ENCODE measurements at regions not wholly inside any gene's neighbourhood (a gene's known extent, or its start where the extent isn't known, plus 50 kb on each side); places are given as distances from the start of the nearest gene placed in this dataset.

DNA sequence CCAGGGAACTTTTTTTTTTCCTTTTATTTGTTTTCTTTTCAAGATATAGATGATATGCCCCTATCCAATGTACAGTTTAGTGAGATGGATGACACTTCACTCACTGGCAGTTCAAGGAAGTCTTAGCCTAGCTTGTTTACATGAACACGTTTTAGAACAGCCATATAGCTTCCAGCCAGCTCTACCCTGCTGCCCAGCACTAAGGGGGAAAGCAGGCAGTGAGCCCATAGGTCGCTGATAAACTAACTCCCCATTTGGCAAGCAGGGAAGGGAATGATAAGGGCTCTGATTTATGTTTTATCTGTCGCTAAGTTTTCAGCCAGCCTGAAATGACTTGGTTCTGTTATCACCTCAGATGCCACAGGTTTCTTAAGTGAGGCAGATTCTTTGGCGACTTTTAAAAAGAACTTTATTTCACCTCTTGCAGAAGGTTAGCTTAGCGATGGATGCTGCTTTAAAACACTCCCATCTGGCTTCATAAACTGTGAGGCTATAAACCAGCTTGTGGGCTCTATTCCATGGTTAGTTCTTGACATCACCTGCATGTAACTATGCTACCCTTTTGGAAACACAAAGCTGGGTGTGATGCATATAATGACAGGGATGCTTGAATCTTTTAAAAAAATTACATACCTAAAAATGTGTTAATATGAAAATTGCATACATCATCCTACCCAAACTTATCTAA lies 348.4 kb downstream of the FBXO8 start:
- H3K4me3 ChIP-seq (ENCODE audit: low read length) = no peak overlapping the region
- no peak for DNase-seq (ENCODE audit: low read depth)
- TF ChIP-seq, protein P1, sequence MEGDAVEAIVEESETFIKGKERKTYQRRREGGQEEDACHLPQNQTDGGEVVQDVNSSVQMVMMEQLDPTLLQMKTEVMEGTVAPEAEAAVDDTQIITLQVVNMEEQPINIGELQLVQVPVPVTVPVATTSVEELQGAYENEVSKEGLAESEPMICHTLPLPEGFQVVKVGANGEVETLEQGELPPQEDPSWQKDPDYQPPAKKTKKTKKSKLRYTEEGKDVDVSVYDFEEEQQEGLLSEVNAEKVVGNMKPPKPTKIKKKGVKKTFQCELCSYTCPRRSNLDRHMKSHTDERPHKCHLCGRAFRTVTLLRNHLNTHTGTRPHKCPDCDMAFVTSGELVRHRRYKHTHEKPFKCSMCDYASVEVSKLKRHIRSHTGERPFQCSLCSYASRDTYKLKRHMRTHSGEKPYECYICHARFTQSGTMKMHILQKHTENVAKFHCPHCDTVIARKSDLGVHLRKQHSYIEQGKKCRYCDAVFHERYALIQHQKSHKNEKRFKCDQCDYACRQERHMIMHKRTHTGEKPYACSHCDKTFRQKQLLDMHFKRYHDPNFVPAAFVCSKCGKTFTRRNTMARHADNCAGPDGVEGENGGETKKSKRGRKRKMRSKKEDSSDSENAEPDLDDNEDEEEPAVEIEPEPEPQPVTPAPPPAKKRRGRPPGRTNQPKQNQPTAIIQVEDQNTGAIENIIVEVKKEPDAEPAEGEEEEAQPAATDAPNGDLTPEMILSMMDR (conservative IDR thresholded peaks at IDR 0.05; ENCODE audit: low read length) = no peak

- TF ChIP-seq, protein P1 (conservative IDR thresholded peaks at IDR 0.05; ENCODE audit: low read length) = no peak
- no peak for DNase-seq (ENCODE audit: low read depth)
- H3K4me3 ChIP-seq (ENCODE audit: low read length) = no peak overlapping the region
These were observed 349.3 kb downstream of the FBXO8 start for GRCh38 chr4:173934201-173934600.

DNA sequence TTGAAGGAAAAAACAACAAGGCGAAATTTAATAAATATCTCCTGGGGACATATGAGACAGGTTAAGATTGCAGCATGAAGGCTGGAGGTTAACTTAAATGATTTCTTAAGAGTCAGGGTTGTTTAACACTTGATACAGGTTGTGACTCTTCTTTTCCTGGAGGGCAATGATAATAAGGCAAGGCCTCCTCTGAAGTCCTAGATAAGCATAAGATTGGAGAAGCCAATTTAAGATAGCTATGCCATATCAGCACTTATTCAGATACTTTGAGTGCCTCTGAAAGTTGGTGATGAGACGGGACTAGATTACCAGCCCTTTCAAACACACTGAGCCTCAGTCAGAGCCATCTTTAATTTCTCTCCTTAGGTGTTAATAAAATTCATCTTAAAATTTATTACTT lies 350.8 kb downstream of the FBXO8 start:
- TF ChIP-seq, protein P1 (conservative IDR thresholded peaks at IDR 0.05; ENCODE audit: low read length) = no peak
- DNase-seq (ENCODE audit: low read depth) = no peak
- H3K4me3 ChIP-seq (ENCODE audit: low read length) = no peak overlapping the region

DNA sequence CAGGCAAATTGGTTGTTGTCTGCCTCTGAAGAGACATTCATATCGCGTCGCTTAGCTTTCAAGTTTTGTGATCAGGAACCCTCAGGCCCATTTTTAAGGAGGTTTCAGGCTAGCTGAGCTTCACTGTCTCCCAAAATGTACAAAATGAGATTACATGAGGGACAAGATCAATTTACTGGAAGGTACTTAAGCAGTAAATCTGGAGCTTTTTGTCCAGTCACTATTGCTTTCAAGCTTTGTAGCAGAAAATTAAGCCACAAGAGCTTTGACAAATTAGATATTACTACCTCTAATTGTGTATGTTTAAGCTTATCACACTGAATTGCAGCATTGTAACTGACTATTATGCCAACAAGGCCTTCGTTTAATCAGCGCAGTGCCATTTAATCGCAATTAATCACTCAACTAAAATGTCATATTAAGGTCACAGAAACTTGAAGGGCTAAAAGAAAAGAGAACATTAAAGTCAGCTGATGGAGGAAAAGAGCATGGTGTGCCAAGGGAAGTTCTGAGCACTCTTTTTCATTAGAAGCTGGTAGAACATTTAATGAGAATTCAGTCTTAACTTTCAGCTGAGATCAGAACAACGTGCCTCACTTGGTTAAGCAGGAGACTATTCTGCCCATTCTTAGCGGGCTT lies 353.0 kb downstream of the FBXO8 start:
- TF ChIP-seq, protein P1 (conservative IDR thresholded peaks at IDR 0.05; ENCODE audit: low read length) = no peak
- DNase-seq (ENCODE audit: low read depth) = no peak
- no peak overlapping the region for H3K4me3 ChIP-seq (ENCODE audit: low read length)

DNA sequence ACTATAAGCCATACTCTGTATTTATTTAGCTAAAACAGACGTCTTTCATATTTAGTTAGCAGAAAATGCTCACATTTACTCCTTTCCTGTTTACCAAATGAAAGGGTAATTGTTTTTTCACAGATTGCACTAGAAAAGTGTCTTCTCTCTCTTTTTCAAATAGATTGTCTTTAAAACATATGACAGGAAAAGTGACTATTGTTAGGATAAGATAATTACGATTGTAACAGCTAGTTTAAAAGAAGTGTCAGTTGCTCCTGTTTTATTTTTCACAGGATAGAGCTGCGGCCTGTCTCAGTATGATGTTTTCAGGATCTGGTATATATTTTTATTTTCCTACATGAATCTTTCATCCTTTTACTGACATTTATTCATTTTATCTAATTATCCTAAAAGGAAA lies 353.5 kb downstream of the FBXO8 start:
- H3K4me3 ChIP-seq (ENCODE audit: low read length) = no peak overlapping the region
- no peak for DNase-seq (ENCODE audit: low read depth)
- TF ChIP-seq, protein P1 (conservative IDR thresholded peaks at IDR 0.05; ENCODE audit: low read length) = no peak

GRCh38 chr4:173924561-173924960 lies 358.9 kb downstream of the FBXO8 start:
- TF ChIP-seq, protein P1 (conservative IDR thresholded peaks at IDR 0.05; ENCODE audit: low read length) = no peak
- no peak overlapping the region for H3K4me3 ChIP-seq (ENCODE audit: low read length)
- DNase-seq (ENCODE audit: low read depth) = no peak

DNA sequence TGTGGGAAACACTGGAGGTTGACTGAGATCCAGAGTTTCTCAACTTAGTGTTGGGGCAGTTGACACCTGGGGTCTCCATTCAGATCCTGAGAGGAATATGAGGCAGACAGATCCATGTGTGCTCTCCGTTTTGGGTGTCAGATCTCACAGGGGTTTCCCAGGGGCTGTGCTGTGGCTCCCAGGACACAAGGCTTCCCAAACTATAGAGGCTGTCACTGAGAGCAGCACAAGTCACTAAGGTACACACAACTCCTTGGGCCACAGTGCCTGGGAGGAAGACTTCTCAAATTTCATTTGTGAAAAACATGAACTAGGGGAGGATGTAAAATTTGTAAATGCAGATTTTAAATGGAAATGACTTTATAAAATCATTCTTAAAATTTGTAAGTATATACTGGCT lies 363.6 kb downstream of the FBXO8 start:
- TF ChIP-seq, protein P1 (conservative IDR thresholded peaks at IDR 0.05; ENCODE audit: low read length) = no peak
- no peak for DNase-seq (ENCODE audit: low read depth)
- no peak overlapping the region for H3K4me3 ChIP-seq (ENCODE audit: low read length)
